A549 (cell line): ENCODE measurements at regions not wholly inside any gene's neighbourhood (a gene's known extent, or its start where the extent isn't known, plus 50 kb on each side); places are given as distances from the start of the nearest gene placed in this dataset.

ENCODE experiments used
- ATAC-seq, 2 experiments: fragments of 200-7000 bp in 1 of 2; fragments of >200 bp in 1 of 2; cut with Nextera tagmentation in 1 of 2; cut with Tn5 transposase in 1 of 2; 3 replicates each; pipeline versions ENCODE4 v1.8.0 to v1.9.1; 2018 to 2020; ENCODE audit warnings: mild to moderate bottlenecking in 1 of 2, moderate library complexity in 1 of 2
- CTCF ChIA-PET: fragments of 300-600 bp; sonication (Branson Sonifier 250); formaldehyde crosslinking; extraction: SDS; loops from one replicate; lab custom pipeline; 2021; ENCODE audit warnings: antibody characterized with exemption, inconsistent platforms; lab: Yijun Ruan, JAX
- POLR2A ChIA-PET: fragments of 350-600 bp; formaldehyde crosslinking; extraction: SDS; loops from one replicate; lab custom pipeline; 2021; ENCODE audit warnings: antibody characterized with exemption, inconsistent platforms; lab: Yijun Ruan, JAX
- DNase-seq, 2 experiments: peaks; one replicate each; pipeline versions ENCODE4 v3.0.0 to v3.0.0-alpha.2; 2011 to 2016; ENCODE audit warnings: low read depth in 1 of 2, low spot score in 1 of 2
- FAIRE-seq: peaks from 2 replicates; lab custom pipeline; 2011; peaks lifted over from hg19 to GRCh38; lab: Jason Lieb, UNC
- H3K27ac ChIP-seq, 2 experiments: fragments of >200 bp; sonication (Bioruptor Twin); formaldehyde crosslinking; 3 replicates each; pipeline ENCODE4 v1.5.1; 2016 to 2017
- H3K4me1 ChIP-seq: fragments of >200 bp; sonication (Bioruptor Twin); formaldehyde crosslinking; 3 replicates; pipeline ENCODE4 v1.6.1; 2016
- H3K4me2 ChIP-seq: fragments of >200 bp; sonication (Bioruptor Twin); formaldehyde crosslinking; 3 replicates; pipeline ENCODE4 v1.6.1; 2016
- H3K4me3 ChIP-seq: fragments of >200 bp; sonication (Bioruptor Twin); formaldehyde crosslinking; 3 replicates; pipeline ENCODE4 v1.5.1; 2016
- H3K9me3 ChIP-seq: fragments of >200 bp; sonication (Bioruptor Twin); formaldehyde crosslinking; 3 replicates; pipeline ENCODE4 v1.6.1; 2016
- BHLHE40 ChIP-seq: IDR thresholded peaks from 2 replicates; pipeline ENCODE4 v1.6.1; 2012; ENCODE audit warnings: low read depth, low read length, inconsistent platforms
- CHD2 ChIP-seq: fragments of 150-350 bp; IDR thresholded peaks from 2 replicates; pipeline ENCODE4 v1.6.1; 2014; ENCODE audit warnings: low read length; ENCODE audit not compliant: partially characterized antibody
- CTCF ChIP-seq: fragments of >200 bp; sonication (Bioruptor Twin); formaldehyde crosslinking; IDR thresholded peaks from 3 replicates; pipeline ENCODE4 v1.5.1; 2016
- EHF ChIP-seq: fragments of 250-450 bp; sonication (Bioruptor Pico); IDR thresholded peaks from 2 replicates; pipeline ENCODE4 v1.5.0; 2020; ENCODE audit warnings: mild to moderate bottlenecking
- EHMT2 ChIP-seq: fragments of 200-600 bp; sonication (generic); IDR thresholded peaks from 2 replicates; pipeline ENCODE4 v1.6.1; 2016; ENCODE audit warnings: antibody characterized with exemption, low read depth, mild to moderate bottlenecking, moderate library complexity
- EP300 ChIP-seq, 2 experiments: fragments of >200 bp; sonication (Bioruptor Twin); formaldehyde crosslinking; IDR thresholded peaks; 2 replicates in 1 of 2; 3 replicates in 1 of 2; pipeline ENCODE4 v1.6.1; 2016 to 2017
- FOSL2 ChIP-seq, 2 experiments: fragments of 450-650 bp in 1 of 2; fragments of >200 bp in 1 of 2; sonication (Bioruptor Twin) in 1 of 2; formaldehyde crosslinking; IDR thresholded peaks; 2 replicates each; pipeline versions ENCODE4 v1.5.0 to v1.6.1; 2016 to 2020; ENCODE audit warnings: mild to moderate bottlenecking in 1 of 2, moderate library complexity in 1 of 2
- FOXS1 ChIP-seq: fragments of 250-450 bp; sonication (Bioruptor Pico); IDR thresholded peaks from 2 replicates; pipeline ENCODE4 v1.5.0; 2020; ENCODE audit warnings: mild to moderate bottlenecking, moderate library complexity
- HOXA7 ChIP-seq: fragments of 250-450 bp; sonication (Bioruptor Pico); IDR thresholded peaks from 2 replicates; pipeline ENCODE4 v1.5.0; 2020; ENCODE audit warnings: mild to moderate bottlenecking, moderate library complexity
- HOXB13 ChIP-seq: fragments of 250-450 bp; sonication (Bioruptor Pico); IDR thresholded peaks from 2 replicates; pipeline ENCODE4 v1.5.0; 2020; ENCODE audit warnings: low read depth, mild to moderate bottlenecking, moderate library complexity
- HOXB5 ChIP-seq: fragments of 250-450 bp; sonication (Bioruptor Pico); IDR thresholded peaks from 2 replicates; pipeline ENCODE4 v1.5.0; 2020; ENCODE audit warnings: mild to moderate bottlenecking, moderate library complexity
- JUN ChIP-seq, 2 experiments: fragments of >200 bp; sonication (Bioruptor Twin); formaldehyde crosslinking; IDR thresholded peaks; 2 replicates in 1 of 2; 3 replicates in 1 of 2; pipeline ENCODE4 v1.6.1; 2016 to 2017
- KDM5A ChIP-seq: fragments of 200-600 bp; sonication (generic); IDR thresholded peaks from 2 replicates; pipeline ENCODE4 v1.6.1; 2016; ENCODE audit warnings: antibody characterized with exemption, mild to moderate bottlenecking
- MYC ChIP-seq: IDR thresholded peaks from 2 replicates; pipeline ENCODE4 v1.6.1; 2012; ENCODE audit warnings: mild to moderate bottlenecking, inconsistent platforms, low read length, improper control_type of control experiment, borderline replicate concordance
- NFE2L2 ChIP-seq: fragments of 150-350 bp; conservative IDR thresholded peaks from 2 replicates; pipeline ENCODE4 v1.6.1; 2014; ENCODE audit warnings: low read length
- NPAS2 ChIP-seq: fragments of 250-450 bp; sonication (Bioruptor Pico); IDR thresholded peaks from 2 replicates; pipeline ENCODE4 v1.8.0; 2022; ENCODE audit warnings: mild to moderate bottlenecking, moderate library complexity, borderline replicate concordance
- PHF8 ChIP-seq: fragments of 200-600 bp; sonication (generic); IDR thresholded peaks from 2 replicates; pipeline ENCODE4 v1.6.1; 2016; ENCODE audit warnings: low read depth, mild to moderate bottlenecking, antibody characterized with exemption, moderate library complexity, borderline replicate concordance
- RARB ChIP-seq: fragments of 250-450 bp; sonication (Bioruptor Pico); IDR thresholded peaks from 2 replicates; pipeline ENCODE4 v1.8.0; 2021; ENCODE audit warnings: mild to moderate bottlenecking, moderate library complexity
- RNF2 ChIP-seq: fragments of 200-600 bp; sonication (generic); IDR thresholded peaks from 2 replicates; pipeline ENCODE4 v1.6.1; 2016; ENCODE audit warnings: low read depth, mild to moderate bottlenecking, antibody characterized with exemption, moderate library complexity, borderline replicate concordance
- SMC3 ChIP-seq: fragments of >200 bp; sonication (Bioruptor Twin); formaldehyde crosslinking; IDR thresholded peaks from 3 replicates; pipeline ENCODE4 v1.6.1; 2018; ENCODE audit warnings: inconsistent platforms
- TFCP2L1 ChIP-seq: fragments of 250-450 bp; sonication (Bioruptor Pico); IDR thresholded peaks from 2 replicates; pipeline ENCODE4 v1.5.0; 2021; ENCODE audit warnings: mild to moderate bottlenecking
- USF2 ChIP-seq: fragments of 450-650 bp; IDR thresholded peaks from 2 replicates; pipeline ENCODE4 v1.6.1; 2014; ENCODE audit warnings: antibody characterized with exemption
- ZNF302 ChIP-seq: fragments of 250-450 bp; sonication (Bioruptor Pico); IDR thresholded peaks from 2 replicates; pipeline ENCODE4 v1.9.0; 2021; ENCODE audit warnings: inconsistent platforms, mild to moderate bottlenecking, moderate library complexity
- ZSCAN20 ChIP-seq: fragments of 250-450 bp; sonication (Bioruptor Pico); IDR thresholded peaks from 2 replicates; pipeline ENCODE4 v1.8.0; 2022; ENCODE audit warnings: mild to moderate bottlenecking, moderate library complexity
- WGBS: methylation state at CpG from one replicate; pipeline ENCODE4 v1.1.6; 2017; ENCODE audit errors: missing lambda C conversion rate; 5-methylcytosine and 5-hydroxymethylcytosine counted together
- TF ChIP-seq, protein P1 (sequence below): IDR thresholded peaks from 2 replicates; pipeline ENCODE4 v1.6.1; 2012
- TF ChIP-seq, protein P2 (sequence below): fragments of >200 bp; sonication (Bioruptor Twin); formaldehyde crosslinking; IDR thresholded peaks from 2 replicates; pipeline ENCODE4 v1.6.1; 2016
- TF ChIP-seq, protein P3 (sequence below): fragments of 200-600 bp; sonication (generic); IDR thresholded peaks from 2 replicates; pipeline ENCODE4 v1.6.1; 2016; ENCODE audit warnings: antibody characterized with exemption, mild to moderate bottlenecking, moderate library complexity

DNA sequence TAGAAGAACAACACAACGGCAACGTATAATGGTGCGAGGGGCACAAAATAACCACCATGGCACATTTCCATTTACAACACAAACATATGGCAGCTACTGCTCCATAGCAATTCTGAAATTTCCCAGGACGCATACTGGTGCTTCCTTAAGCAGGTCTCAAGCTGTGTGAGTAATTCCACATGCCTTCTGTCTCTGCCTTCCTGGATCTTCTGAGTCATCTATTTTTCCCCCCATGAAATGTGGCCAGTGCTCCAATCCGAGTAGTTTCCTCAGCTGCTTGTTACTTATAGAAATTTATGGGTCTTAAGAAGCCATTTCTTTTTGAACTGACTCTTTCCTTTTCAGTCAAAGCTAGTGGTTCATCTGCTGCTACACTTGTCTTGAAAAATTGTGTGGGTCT lies 256.6 kb upstream of the KLF6 start:
- Histone ChIP-seq H3K4me2 (no peak overlapping the region), H3K4me3 (no peak overlapping the region), H3K9me3 (peaks cover 23% of the 10 kb centered on the region), H3K4me1 (no peaks in the 10 kb centered on the region), H3K27ac (no peak overlapping the region)
- ChIA-PET POLR2A (no interaction called here), CTCF (interaction anchor here (0.7 kb wide), 1 partner anchor 183 kb away, joined by 4 read pairs; no protein-coding TSS in a partner anchor)
- 78% methylated on average over 5 of the region's 5 CpGs for WGBS
- FAIRE-seq (no peak), ATAC-seq (no peak), DNase-seq (no peak)
- TF ChIP-seq NFE2L2 (no peak), SMC3 (no peak), HOXB5 (no peak), ZSCAN20 (CRISPR knock-in tag) (no peak), HOXA7 (no peak), RARB (CRISPR knock-in tag) (no peak), JUN (IDR thresholded peaks at IDR 0.05) (no peak), NPAS2 (CRISPR knock-in tag) (no peak), EHF (CRISPR knock-in tag) (no peak), CTCF (no peak), HOXB13 (no peak), MYC (no peak)
- TF ChIP-seq, protein P1, sequence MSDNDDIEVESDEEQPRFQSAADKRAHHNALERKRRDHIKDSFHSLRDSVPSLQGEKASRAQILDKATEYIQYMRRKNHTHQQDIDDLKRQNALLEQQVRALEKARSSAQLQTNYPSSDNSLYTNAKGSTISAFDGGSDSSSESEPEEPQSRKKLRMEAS, result no peak

DNA sequence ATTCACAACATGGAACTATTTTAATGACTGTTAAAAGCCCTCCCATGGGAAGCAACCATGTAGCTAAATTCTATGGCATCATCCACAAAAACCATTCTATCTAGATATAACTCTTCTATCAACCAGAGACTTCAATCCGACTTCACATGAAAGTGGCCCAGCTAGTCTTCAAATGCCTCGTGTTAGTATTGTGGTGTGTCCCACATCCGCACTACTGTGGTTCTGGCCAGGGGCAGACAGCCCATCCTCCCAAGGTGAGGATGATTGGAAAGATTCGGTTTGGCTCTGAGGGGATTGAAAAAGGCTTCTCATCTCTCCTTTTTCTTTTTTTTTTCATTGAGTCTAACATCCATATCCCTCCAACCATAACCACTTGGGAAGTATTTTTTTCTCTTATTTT lies 253.0 kb upstream of the KLF6 start:
- DNase-seq, result no peak
- Histone ChIP-seq H3K9me3 (peaks cover 23% of the 10 kb centered on the region), H3K27ac (no peak overlapping the region), H3K4me3 (no peak overlapping the region)
- CTCF ChIA-PET, result no interaction called here
- POLR2A ChIA-PET, result no interaction called here
- 82% methylated on average over 4 of the region's 4 CpGs for WGBS
- TF ChIP-seq RARB (CRISPR knock-in tag), result no peak
- TF ChIP-seq RNF2, result no peak
- no peak for TF ChIP-seq ZNF302 (CRISPR knock-in tag)
- TF ChIP-seq ZSCAN20 (CRISPR knock-in tag), result no peak
- no peak for TF ChIP-seq TFCP2L1 (CRISPR knock-in tag)
- TF ChIP-seq FOXS1 (CRISPR knock-in tag), result no peak
- no peak for TF ChIP-seq KDM5A
- TF ChIP-seq, protein P2, sequence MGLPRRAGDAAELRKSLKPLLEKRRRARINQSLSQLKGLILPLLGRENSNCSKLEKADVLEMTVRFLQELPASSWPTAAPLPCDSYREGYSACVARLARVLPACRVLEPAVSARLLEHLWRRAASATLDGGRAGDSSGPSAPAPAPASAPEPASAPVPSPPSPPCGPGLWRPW, result no peak
- no peak for TF ChIP-seq PHF8
- no peak for TF ChIP-seq CHD2
- TF ChIP-seq FOSL2 (IDR thresholded peaks at IDR 0.05), result no peak
- no peak for TF ChIP-seq FOSL2 (CRISPR knock-in tag; IDR thresholded peaks at IDR 0.05)
- no peak for TF ChIP-seq EHMT2
- TF ChIP-seq, all 56 proteins: peak for 0
- H3K4me1 ChIP-seq, result no peaks in the 10 kb centered on the region
- no peak for ATAC-seq
- no peak overlapping the region for H3K4me2 ChIP-seq
- no peak for FAIRE-seq

DNA sequence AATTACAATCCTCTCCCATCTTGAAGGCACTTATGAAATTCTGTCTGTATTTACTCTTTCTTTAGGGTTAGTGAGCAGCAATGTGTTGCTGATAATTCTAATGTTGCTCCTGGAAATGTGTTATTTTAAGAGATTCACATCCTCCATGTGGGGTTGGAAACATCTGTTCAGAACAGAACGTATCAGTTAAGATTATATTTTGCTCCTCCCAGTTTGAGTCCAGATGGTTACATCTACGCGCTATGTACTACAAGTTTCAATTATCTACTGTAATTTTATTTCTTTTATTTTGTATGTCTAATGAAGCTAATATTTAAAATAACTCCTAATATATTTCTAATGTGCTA lies 250.6 kb upstream of the KLF6 start:
- no peak overlapping the region for H3K4me2 ChIP-seq
- WGBS, result 73% methylated on average over 3 of the region's 3 CpGs
- no peak overlapping the region for H3K27ac ChIP-seq
- POLR2A ChIA-PET, result no interaction called here
- TF ChIP-seq, protein P3, sequence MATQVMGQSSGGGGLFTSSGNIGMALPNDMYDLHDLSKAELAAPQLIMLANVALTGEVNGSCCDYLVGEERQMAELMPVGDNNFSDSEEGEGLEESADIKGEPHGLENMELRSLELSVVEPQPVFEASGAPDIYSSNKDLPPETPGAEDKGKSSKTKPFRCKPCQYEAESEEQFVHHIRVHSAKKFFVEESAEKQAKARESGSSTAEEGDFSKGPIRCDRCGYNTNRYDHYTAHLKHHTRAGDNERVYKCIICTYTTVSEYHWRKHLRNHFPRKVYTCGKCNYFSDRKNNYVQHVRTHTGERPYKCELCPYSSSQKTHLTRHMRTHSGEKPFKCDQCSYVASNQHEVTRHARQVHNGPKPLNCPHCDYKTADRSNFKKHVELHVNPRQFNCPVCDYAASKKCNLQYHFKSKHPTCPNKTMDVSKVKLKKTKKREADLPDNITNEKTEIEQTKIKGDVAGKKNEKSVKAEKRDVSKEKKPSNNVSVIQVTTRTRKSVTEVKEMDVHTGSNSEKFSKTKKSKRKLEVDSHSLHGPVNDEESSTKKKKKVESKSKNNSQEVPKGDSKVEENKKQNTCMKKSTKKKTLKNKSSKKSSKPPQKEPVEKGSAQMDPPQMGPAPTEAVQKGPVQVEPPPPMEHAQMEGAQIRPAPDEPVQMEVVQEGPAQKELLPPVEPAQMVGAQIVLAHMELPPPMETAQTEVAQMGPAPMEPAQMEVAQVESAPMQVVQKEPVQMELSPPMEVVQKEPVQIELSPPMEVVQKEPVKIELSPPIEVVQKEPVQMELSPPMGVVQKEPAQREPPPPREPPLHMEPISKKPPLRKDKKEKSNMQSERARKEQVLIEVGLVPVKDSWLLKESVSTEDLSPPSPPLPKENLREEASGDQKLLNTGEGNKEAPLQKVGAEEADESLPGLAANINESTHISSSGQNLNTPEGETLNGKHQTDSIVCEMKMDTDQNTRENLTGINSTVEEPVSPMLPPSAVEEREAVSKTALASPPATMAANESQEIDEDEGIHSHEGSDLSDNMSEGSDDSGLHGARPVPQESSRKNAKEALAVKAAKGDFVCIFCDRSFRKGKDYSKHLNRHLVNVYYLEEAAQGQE, result no peak
- TF ChIP-seq USF2 (no peak), HOXB5 (no peak), EP300 (IDR thresholded peaks at IDR 0.05) (no peak), RARB (CRISPR knock-in tag) (no peak), MYC (no peak), JUN (IDR thresholded peaks at IDR 0.05) (no peak), BHLHE40 (no peak)
- TF ChIP-seq, protein P2, result no peak
- CTCF ChIA-PET, result interaction anchor here (0.5 kb wide), 1 partner anchor 1058 kb away, joined by 3 read pairs; no protein-coding TSS in a partner anchor
- H3K4me3 ChIP-seq, result no peak overlapping the region
- ATAC-seq (no peak), FAIRE-seq (no peak), DNase-seq (no peak)
- peaks cover under 1% of the 10 kb centered on the region; the same call in 1 of the 3 replicates for H3K9me3 ChIP-seq
- H3K4me1 ChIP-seq, result no peaks in the 10 kb centered on the region
